ENCODE measurements at regions not wholly inside any gene's neighbourhood (a gene's known extent, or its start where the extent isn't known, plus 50 kb on each side); places are given as distances from the start of the nearest gene placed in this dataset.

GRCh38 chr11:15730263-15730994 lies 615.7 kb downstream of the INSC start:
- no peak for DNase-seq (ENCODE audit: low read depth)

- no peak for DNase-seq (ENCODE audit: low read depth)
Measured at GRCh38 chr11:15730995-15731385, 616.3 kb downstream of the INSC start.

- no peak for DNase-seq (ENCODE audit: low read depth)
Measured at GRCh38 chr11:15735706-15736105, 620.6 kb downstream of the SOX6 start.

- DNase-seq (ENCODE audit: low read depth) = no peak
Measured at GRCh38 chr11:15737320-15737719, 619.0 kb downstream of the SOX6 start.

- DNase-seq (ENCODE audit: low read depth) = no peak
Measured at GRCh38 chr11:15738931-15739330, 617.4 kb downstream of the SOX6 start.

GRCh38 chr11:15742626-15743519 lies 613.5 kb downstream of the SOX6 start:
- DNase-seq (ENCODE audit: low read depth) = no peak

- no peak for DNase-seq (ENCODE audit: low read depth)
Measured at GRCh38 chr11:15744693-15745092, 611.7 kb downstream of the SOX6 start.

- no peak for DNase-seq (ENCODE audit: low read depth)
Measured at GRCh38 chr11:15745266-15745665, 611.1 kb downstream of the SOX6 start.

GRCh38 chr11:15747671-15748070 lies 608.7 kb downstream of the SOX6 start:
- no peak for DNase-seq (ENCODE audit: low read depth)

- no peak for DNase-seq (ENCODE audit: low read depth)
Measured at GRCh38 chr11:15748132-15748531, 608.2 kb downstream of the SOX6 start.

GRCh38 chr11:15748741-15749140 lies 607.6 kb downstream of the SOX6 start:
- DNase-seq (ENCODE audit: low read depth) = no peak

GRCh38 chr11:15750535-15751308 lies 605.6 kb downstream of the SOX6 start:
- DNase-seq (ENCODE audit: low read depth) = no peak

GRCh38 chr11:15754221-15754620 lies 602.1 kb downstream of the SOX6 start:
- no peak for DNase-seq (ENCODE audit: low read depth)

GRCh38 chr11:15757048-15757698 lies 599.2 kb downstream of the SOX6 start:
- no peak for DNase-seq (ENCODE audit: low read depth)

GRCh38 chr11:15758857-15759465 lies 597.4 kb downstream of the SOX6 start:
- DNase-seq (ENCODE audit: low read depth) = no peak

- no peak for DNase-seq (ENCODE audit: low read depth)
Measured at GRCh38 chr11:15761235-15761634, 595.1 kb downstream of the SOX6 start.

GRCh38 chr11:15764326-15764725 lies 592.0 kb downstream of the SOX6 start:
- no peak for DNase-seq (ENCODE audit: low read depth)

- no peak for DNase-seq (ENCODE audit: low read depth)
Measured at GRCh38 chr11:15764948-15765347, 591.4 kb downstream of the SOX6 start.

- no peak for DNase-seq (ENCODE audit: low read depth)
Measured at GRCh38 chr11:15765530-15765929, 590.8 kb downstream of the SOX6 start.

GRCh38 chr11:15768321-15768720 lies 588.0 kb downstream of the SOX6 start:
- DNase-seq (ENCODE audit: low read depth) = no peak

- DNase-seq (ENCODE audit: low read depth) = no peak
Measured at GRCh38 chr11:15769203-15769602, 587.1 kb downstream of the SOX6 start.
